ENCODE measurements at regions not wholly inside any gene's neighbourhood (a gene's known extent, or its start where the extent isn't known, plus 50 kb on each side); places are given as distances from the start of the nearest gene placed in this dataset.
"Not testable (repeated sequence)": the region's sequence is repeated elsewhere in the genome, so short reads cannot be mapped to it uniquely, and the experiment has no call there.

DNA sequence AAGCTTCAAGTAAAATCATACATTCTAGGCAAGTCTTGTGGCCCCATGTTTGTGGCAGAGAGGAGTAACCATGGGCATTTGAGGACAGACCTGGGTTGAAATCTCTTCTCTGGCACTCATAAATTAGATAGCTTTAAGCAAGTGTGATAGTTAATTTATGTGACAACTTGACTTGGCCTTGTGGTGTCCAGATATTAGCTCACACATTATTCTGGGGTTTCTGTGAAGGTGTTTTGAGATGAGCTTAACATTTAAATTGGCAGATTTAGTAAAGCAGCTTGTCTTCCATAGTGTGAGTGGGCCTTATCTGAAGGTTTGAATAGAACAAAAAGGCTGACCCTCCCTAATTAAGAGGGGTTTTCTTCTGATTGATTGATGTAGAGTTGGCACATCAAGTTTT, 161.4 kb upstream of the SPRY2 start:
- DNase-seq = no peak

DNA sequence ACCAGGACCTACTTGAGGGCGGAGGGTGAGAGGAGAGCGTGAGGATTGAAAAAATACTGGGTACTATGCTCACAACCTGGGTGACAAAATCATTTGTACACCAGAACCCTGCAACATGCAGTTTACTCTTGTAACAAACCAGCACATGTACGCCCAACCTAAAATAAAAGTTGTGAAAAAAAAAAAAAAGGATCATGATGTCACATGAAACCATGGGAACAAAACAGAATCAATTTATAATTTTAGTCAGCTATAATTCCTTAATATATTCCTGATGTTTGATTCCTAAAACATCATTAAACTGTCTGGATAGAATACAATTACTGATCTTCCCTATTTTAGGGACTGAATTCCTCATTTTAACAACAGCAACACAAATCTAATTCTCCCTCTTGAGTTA, 160.6 kb upstream of the SPRY2 start:
- no peak for DNase-seq

DNA sequence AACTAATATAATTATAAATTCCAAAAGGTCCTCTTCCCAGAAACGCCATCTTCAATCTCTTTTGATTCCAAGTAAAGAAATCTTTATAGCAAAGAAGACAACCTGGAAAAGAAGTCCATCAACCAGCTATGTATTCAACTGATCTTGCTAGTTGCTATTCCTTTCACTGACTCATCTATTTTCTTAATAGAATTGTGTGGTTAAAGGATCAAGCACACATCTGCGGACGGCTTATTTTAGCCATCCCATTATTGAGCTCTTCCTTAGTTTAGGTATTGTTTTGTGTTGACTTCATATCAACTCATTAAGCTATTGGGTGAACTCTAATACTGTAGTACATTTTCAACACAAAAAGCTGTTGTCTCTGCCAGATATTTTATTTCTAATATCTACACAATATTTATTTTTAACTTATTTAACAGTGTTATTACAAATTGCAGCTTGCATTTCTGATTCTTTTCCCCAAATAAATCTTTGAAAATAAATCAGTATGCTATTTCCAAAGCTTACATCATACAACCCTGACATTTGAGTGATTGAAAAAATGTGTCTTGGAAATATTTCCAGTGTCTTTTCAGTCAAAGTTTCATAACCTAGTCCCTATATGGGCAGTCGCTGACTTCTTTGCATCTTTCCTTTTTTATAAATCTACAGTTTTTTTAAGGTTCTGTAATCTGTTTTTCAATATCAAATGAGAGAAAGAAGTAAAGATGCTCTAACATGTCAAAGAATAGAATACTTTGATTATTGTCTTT, 158.8 kb upstream of the SPRY2 start:
- DNase-seq = no peak

DNA sequence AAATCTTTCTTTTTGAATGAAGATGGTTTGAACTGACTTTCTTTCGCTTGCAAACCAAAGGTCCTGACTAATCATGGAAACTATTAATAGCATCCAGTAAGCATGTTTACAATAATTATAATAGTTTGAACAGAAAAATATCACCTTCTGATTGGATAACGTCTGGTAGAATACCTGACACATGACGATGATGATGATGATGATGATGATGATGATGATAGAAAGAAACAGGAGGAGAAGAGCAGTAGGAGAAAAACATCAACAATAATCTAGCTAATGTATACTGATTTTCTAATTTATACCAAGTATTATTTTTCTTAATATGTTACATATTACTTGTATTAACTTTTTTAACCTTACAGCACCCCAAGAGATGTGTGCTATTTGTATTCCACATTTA, 157.5 kb upstream of the SPRY2 start:
- DNase-seq = no peak

DNA sequence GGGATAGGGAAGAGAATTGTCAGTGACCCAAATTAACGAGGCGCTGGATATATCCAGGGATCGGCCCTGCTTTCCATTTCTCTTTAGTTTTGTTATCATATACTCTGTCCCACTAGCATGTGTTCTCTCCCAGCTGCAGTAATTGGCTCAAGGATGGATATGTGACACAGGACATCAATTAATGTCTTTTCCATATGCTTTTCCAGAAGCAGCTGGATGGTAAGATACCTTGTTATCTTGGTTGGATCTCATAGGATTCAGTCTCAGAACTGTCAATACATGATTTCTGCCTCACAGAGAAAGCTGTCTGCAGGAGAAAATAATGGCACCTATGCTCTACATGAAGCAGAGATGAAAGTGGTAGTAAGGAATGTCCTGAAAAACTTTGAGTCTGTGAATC, 157.1 kb upstream of the SPRY2 start:
- DNase-seq = no peak

DNA sequence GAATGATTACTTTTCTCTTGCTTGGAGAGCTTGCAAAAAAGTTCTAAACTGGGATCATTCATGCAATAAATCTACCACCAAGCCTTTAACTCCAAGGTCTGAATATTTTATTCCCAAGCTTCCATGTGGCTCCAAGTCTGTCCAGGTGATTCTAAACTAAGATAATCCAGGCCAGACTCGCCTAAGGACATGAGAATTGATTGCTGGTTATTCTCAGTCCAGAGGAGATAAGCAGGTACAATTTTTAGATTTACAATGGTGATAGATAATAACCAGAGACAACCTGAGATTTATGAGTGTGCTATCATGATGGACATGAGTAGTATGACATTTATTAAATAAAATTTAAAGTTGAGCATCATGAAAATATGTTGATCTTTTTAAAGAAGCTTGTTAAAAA, 156.5 kb upstream of the SPRY2 start:
- DNase-seq = no peak

DNA sequence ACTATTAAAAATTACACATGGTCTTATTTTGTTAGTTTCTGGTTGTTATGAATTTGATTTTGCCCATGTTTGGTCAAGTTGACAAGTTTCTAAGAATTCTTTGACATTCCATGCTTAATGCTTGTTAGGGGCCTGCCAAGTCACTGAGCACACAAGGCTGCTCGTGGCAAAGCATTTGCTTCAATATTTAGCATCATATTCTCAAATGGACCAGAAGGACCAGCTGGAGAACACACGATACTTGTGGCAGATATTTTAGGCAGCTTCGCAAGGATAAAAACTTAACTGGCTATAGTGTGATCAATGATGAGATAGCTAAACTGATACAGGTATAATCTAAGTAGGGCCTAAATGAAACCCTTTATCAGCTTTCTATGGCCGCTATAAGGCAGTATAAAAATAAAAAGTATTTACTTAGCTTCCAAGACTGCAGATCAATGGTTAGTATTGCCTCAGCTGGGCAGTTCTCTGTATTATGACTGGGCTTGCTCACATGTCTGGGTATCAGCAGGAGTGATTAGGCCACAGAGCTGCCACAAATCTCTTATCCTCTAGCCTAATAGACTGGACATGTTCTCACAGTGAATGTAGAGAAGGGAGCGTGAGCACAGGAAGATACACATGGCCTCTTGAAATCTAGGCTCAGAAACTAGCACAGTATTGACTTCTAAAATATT, 155.9 kb upstream of the SPRY2 start:
- DNase-seq = no peak

DNA sequence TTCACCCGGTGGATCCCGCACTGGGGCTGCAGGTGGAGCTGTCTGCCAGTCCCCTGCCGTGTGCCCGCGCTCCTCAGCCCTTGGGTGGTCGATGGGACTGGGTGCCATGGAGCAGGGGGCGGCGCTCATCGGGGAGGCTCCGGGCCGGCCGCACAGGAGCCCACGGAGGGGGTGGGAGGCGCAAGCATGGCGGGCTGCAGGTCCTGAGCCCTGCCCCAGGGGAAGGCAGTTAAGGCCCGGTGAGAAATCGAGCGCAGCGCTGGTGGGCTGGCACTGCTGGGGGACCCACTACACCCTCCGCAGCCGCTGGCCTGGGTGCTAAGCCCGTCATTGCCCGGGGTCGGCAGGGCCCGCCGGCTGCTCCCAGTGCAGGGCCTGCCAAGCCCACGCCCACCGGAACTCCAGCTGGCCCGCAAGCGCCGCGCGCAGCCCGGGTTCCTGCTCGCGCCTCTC, 149.6 kb upstream of the SPRY2 start:
- DNase-seq = not testable (repeated sequence)

DNA sequence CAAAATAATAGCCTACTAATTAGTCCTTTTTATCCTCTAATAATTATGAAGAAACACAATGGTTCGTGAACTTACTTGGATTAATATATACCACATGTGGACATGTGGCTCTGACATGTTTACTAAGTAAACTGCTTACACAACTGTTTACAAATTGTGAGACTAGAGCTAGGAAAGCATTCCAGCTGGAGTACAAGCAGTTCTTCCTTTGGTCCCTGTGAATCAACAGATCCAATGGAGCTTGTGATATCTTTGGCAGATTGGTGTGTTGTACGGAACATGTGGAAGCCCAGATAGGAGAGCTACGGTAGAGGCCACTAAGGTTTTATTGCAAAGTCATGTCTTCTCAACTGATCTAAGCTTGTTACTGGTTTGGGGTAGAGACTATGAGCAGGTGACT, 145.5 kb upstream of the SPRY2 start:
- no peak for DNase-seq

DNA sequence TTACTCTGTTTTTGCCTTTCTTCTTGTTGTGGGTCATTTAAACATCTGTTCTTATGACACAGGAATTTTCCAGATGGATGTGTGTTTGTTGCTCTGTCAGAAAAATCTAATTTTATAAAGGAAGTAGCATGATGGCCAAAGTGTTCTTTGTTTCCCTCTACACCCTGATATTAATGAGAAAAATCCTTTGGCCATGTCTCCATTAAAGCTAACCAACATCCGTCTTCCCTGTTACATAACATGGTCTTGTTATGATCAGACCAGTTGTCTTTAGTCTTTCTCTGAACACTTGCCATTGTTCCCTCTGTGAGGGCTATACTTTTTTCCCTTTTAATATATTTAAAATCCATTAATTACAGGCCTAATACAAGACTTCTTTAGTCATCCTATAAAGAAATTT, 142.2 kb upstream of the SPRY2 start:
- DNase-seq = no peak

DNA sequence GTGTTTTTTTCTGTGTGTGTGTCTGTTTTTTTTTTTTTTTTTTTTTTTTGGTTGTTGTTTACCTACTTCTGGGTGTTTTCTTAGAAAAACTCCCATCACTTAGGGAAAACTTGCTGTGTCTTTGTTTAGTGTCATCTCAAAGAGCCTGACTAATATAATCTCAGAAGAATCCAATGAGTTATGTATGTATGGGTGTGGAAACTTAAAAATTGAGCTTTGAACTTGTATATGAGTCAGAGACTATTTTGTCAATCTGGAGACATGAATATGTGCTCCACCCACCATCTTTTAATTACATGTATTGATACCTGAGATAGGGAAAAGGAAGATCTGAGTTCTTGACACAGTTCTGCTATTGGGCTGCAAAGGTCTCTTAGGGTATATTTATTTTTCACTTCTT, 140.7 kb upstream of the SPRY2 start:
- no peak for DNase-seq

DNA sequence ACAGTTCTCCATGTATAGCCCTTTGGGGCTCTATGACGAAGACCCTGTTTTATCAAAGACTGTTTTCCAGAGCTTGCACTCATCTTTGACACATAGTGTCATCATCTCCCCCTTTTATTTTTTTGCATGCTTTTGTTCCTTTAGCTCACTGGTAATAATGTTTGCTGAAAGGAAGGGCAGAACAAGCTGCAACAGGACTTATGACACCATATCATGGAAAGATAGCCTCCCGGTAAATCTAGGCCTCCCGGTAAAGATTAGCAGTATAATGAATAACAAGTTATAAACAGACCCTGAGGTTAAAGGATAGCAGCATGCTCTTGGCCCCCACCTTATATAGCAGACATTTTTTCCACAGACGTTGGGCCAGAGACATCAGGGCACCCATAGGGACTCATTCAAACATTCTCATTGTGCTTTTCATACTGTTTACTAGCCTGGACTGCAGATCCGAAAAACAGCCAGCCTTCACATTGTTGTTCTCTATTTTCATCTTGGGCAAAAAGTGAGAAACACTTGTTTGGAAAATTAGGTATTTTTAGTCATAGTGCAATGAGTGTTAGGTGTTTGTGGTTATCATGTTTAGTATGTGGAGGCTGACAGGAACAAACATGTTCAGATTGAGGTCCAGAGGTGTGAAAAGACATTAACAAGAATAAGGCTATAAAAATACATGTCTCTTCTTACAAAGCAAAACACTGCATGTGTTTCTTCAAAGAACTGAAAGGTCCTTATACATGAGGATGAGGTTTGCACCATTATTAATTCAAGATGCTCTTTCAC, 136.9 kb upstream of the SPRY2 start:
- DNase-seq = no peak

DNA sequence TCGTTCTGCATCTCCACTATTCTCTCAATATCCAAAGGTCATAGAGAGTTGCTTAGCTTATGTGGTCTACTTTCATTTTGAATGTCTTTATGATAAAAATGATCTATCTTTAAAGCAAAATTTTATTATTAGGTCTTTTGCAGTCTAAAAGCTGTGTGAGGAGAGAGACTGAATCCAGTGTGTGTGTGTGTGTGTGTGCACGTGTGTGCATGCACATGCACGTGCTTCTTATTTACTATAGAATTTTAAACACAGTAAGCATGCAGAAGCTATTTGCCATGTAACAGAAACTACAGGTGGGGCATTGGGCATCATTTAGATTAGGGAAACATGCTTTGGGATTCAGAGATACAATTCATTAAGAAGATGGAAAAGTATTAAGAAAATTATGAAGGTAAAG, 136.0 kb upstream of the SPRY2 start:
- no peak for DNase-seq

DNA sequence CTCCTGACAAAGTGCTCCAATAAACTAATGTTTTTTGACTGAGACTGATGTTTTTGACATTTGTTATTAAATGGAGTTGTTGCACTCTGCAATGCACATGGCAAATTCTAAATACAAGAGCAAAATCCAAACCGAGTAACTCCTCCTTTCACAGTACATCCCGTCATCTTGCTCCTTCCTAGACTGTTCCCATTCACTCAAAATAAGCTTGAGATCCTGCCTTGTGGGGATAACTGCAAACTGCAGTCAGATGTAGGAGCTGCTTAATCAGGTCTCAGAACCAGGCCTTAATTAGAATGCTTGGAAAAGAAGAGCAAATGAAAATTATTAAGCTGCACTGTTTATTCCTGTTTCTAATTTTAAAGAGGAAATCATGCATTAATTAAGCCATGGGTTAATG, 134.8 kb upstream of the SPRY2 start:
- DNase-seq = no peak

DNA sequence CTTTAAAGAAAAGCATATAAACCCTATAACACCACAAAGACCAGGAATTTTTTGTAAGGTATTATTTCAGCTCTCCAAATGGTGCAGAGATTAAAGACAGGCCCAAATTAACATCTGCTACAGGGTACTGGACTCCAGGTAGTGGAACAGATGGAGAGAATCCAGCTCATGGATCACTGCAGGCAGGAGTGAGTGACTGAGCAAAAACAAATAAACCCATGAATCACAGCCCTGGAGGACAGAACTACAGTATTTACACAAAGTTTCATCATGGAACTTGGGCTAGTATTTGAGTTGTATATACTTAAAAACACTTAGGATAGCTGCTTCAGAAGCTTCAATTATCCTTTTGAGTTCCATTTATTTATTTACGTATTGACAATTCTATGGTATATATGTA, 132.8 kb upstream of the SPRY2 start:
- DNase-seq = no peak

DNA sequence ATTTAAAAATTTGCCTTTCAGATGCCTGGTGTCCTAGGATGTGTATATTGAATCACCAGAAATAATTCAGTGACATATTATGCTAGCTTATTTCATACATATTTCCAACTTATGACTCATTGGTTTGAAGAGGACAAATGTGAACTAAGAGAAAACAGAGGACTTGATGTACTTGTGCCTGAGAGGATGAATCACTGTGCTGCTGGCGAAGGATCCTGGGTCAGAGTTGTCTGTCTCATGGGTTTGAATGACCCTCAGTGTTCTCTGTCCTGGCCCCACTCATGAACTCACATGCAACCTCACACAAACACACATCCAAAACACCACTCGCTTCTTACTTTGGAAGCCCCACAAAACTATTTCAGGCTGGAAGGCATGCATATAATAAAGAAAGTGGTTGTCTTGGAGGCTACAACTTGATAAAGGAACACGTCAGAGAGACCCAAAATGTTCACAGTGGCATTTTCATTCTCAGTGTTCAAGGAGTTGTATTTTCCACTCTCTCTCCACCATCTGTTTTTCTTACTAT, 129.0 kb upstream of the SPRY2 start:
- no peak for DNase-seq

DNA sequence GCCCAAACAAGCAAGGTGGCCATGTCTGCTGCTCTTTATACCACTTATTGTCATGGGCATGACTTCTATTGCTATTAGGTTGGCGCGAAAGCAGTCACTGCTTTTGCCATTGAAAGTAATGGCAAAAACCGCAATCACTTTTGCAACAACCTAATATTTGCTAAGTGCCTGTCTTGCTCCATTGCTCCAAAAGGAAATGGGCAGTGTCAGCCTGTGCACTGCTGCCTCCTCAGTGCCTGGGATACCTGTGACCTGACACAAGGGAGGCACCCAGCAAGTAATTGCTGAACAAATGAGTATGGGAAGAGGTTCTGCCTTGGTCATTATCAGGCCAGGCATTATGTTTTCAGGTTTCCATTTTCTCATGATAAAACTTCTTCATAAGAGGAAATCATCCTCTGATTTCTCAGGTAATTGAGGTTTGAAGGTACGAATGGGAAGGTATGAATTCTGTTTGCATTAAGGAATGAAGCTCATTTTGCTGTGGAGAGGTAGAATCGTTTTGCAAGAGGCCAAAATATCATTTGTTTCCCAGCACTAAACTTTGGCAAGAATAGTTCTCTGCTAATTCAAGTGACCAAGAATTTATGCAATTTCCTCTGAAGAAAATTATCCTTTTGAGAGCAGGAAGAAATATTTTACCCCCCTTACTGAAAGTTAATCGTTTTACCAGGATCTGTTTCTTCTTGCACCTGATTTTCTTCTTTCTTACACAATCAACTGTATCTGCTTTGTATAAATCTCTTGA, 128.4 kb upstream of the SPRY2 start:
- DNase-seq = no peak

DNA sequence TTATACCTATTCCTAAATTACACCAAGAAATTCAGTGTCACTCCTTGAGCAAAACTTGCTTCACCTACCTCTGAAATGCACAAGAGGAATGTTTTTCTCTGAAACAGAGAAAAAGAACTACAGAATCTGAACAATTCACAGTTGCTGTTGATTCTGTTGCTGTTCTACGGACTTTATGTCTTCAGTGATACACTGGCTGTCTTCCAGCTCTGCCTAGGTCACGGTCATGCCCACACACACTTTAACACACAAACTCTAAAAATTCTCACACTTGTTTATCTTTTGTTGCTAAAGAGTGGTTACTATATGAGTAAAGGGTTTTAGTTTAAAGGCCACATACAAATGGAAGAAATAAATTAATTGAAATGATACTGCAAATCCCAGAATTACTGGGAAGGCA, 124.4 kb upstream of the SPRY2 start:
- no peak for DNase-seq

DNA sequence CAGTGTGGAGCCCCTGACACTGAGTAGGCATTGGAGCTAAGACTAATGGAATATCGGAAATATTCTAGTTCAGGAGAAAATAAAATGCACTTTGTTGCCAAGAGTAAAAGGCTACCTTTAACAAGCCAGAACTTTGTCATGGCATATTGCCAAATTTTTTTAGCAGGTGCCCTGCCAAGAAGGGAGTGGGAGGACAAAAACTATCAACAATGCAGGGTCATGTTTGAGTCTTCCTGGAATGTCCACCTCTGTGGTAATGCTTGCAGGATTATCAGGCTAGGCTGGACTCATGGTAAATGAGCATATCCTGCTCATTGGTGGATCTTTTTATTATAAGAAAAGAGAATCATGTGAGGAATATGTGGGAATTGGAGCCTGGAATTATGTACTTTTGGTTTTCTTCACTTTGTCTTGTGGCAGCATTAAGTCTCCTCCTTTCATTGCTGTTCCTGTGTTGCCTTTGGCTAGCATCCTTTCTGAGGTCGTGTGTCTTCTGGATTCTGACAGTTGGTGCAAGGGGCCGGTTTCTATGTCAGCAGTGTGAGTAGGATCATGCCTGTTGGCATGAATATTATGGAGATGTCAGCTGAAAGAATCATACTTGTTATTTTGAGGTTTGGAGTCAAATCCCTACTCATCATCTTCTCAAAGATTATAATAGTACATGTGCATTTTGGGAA, 122.9 kb upstream of the SPRY2 start:
- no peak for DNase-seq

DNA sequence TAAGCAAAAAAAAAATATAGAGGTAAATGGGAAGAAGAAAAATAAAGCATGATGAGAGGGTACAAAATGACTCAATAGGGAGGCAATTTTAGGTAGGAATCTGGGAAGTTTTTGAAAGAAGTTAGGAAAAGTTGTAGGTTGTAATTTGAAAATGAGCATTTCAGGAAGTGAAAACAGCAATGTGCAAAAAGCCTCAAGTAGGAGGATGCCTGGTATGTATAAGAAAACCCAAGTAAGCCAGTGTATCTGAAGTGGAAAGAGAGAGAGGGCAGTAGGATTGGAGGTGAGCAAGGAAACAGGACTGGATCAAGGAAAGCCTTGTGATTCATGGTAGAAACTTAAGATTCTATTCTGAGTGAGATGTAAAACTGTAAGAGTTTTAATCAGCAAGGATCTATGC, 121.6 kb upstream of the SPRY2 start:
- DNase-seq = no peak

DNA sequence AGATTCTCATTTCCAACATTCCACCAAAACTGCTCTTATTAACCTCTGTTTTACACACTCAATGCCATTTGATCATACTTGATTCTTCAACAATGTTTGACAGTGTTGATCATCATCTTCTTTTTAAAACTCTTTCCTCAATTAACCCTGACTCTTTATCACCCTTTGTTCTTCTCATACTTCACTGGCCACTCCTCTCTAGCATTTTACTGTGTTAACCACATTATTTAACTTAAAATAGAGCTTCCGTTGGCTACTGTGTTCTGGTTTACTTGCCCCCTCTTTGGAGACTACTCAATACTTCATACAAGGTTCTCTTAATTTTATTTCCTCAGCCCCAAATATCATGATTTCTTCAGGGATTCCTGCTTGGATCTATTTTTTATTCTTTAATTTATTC, 121.1 kb upstream of the SPRY2 start:
- DNase-seq = no peak

DNA sequence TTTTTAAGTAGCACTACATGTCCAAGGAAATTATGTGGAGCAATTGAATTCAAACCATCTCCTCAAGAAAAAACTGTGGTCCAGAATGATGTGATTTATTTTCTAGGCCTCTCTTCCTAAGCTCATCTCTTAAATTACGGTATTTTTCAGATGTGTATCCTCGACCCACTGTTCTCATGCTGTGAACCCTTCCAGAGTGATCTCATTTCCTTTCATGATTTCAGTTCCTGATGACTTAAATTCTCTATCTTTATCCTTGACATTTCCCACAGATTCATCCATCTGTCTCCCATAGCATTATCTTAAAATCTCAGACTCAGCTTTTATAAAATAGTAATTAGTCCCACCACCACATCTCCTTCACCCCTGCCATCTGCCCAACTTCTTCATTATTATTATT, 117.6 kb upstream of the SPRY2 start:
- DNase-seq = no peak
